ENCODE measurements at regions not wholly inside any gene's neighbourhood (a gene's known extent, or its start where the extent isn't known, plus 50 kb on each side); places are given as distances from the start of the nearest gene placed in this dataset.
"Not testable (repeated sequence)": the region's sequence is repeated elsewhere in the genome, so short reads cannot be mapped to it uniquely, and the experiment has no call there.

DNA sequence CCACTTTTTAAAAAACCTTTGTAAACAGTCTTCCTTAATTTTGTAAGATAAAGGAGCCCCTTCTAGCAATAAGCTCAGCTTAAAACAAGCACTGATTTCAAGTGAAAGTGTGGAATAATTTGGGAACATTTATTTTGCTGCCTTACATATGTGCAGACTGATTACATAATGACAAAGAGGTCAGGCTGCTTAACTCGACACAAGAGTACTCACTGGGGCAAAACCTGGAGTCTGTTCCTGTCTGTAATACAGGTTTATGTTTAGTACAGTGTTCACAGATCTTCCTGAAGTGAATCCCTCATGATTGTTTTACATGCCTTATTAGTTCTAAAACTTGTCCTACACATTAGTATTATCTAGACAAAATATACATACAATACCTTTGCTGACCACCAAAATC is 609.8 kb downstream of the LMO7 start:
- Histone ChIP-seq H3K9me3 (no peaks in the 10 kb centered on the region), H3K36me3 (ENCODE audit: low read depth, missing control alignments) (no peaks in the 10 kb centered on the region), H3K4me1 (no peaks in the 10 kb centered on the region), H3K4me3 (no peak overlapping the region), H3K27ac (no peak overlapping the region), H3K27me3 (no peaks in the 10 kb centered on the region)
- intact Hi-C loops (cut with DNase I; ENCODE audit: low total_unique reads) = no loop called here
- TF ChIP-seq, protein P1, sequence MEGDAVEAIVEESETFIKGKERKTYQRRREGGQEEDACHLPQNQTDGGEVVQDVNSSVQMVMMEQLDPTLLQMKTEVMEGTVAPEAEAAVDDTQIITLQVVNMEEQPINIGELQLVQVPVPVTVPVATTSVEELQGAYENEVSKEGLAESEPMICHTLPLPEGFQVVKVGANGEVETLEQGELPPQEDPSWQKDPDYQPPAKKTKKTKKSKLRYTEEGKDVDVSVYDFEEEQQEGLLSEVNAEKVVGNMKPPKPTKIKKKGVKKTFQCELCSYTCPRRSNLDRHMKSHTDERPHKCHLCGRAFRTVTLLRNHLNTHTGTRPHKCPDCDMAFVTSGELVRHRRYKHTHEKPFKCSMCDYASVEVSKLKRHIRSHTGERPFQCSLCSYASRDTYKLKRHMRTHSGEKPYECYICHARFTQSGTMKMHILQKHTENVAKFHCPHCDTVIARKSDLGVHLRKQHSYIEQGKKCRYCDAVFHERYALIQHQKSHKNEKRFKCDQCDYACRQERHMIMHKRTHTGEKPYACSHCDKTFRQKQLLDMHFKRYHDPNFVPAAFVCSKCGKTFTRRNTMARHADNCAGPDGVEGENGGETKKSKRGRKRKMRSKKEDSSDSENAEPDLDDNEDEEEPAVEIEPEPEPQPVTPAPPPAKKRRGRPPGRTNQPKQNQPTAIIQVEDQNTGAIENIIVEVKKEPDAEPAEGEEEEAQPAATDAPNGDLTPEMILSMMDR (IDR thresholded peaks at IDR 0.05) = no peak
- no peak for TF ChIP-seq POLR2A (IDR thresholded peaks at IDR 0.05)
- DNase-seq = no peak
- 64 to 72% methylated on average over 1 of the region's 1 CpG for WGBS, 2 donors

DNA sequence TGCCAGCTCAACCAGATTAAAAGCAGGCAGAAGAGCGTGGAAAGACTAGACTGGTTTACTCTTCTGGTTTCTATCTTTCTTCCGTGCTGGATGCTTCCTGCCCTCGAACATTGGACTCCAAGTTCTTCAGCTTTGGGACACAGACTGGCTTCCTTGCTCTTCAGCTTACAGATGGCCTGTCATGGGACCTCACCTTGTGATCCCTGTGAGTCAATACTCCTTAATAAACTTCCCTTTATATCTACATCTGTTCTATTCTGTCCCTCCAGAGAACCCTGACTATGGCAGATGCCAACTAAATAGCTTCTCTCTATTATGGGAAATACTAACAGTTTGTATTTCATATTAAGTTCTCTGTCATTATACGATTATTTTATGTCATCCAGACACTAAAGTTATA is 609.1 kb downstream of the LMO7 start:
- H3K9me3 ChIP-seq = no peaks in the 10 kb centered on the region
- intact Hi-C loops (cut with DNase I; ENCODE audit: low total_unique reads) = no loop called here
- no peak for DNase-seq
- H3K4me1 ChIP-seq = no peaks in the 10 kb centered on the region
- no peaks in the 10 kb centered on the region for H3K27me3 ChIP-seq
- H3K36me3 ChIP-seq (ENCODE audit: low read depth, missing control alignments) = no peaks in the 10 kb centered on the region
- no peak overlapping the region for H3K27ac ChIP-seq
- H3K4me3 ChIP-seq = no peak overlapping the region
- WGBS, 2 donors = 57 to 72% methylated on average over 4 of the region's 4 CpGs
- no peak for TF ChIP-seq POLR2A (IDR thresholded peaks at IDR 0.05)
- TF ChIP-seq, protein P1 (IDR thresholded peaks at IDR 0.05) = no peak

DNA sequence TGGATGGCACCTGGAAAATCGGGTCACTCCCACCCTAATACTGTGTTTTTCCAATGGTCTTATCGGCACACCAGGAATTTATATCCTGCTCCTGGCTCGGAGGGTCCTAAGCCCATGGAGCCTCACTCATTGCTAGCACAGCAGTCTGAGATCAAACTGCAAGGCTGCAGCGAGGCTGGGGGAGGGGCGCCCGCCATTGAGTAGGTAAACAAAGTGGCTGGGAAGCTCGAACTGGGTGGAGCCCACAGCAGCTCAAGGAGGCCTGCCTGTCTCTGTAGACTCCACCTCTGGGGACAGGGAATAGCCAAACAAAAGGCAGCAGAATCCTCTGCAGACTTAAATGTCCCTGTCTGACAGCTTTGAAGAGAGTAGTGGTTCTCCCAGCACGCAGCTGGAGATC is 607.0 kb downstream of the LMO7 start:
- intact Hi-C loops (cut with DNase I; ENCODE audit: low total_unique reads); H3K9me3 ChIP-seq; H3K4me3 ChIP-seq; DNase-seq; H3K27ac ChIP-seq; H3K27me3 ChIP-seq; H3K4me1 ChIP-seq; H3K36me3 ChIP-seq (ENCODE audit: low read depth, missing control alignments): not testable (repeated sequence)
- 51 to 83% methylated on average over 5 to 8 of the region's 8 CpGs for WGBS, 2 donors

- whole genome bisulfite sequencing, 2 donors = 86 to 92% methylated on average over 4 of the region's 4 CpGs
- TF ChIP-seq POLR2A (IDR thresholded peaks at IDR 0.05) = no peak
- TF ChIP-seq, protein P1 (IDR thresholded peaks at IDR 0.05) = no peak
- intact Hi-C loops (cut with DNase I; ENCODE audit: low total_unique reads) = no loop called here
- Histone ChIP-seq H3K36me3 (ENCODE audit: low read depth, missing control alignments) (no peaks in the 10 kb centered on the region), H3K4me3 (no peak overlapping the region), H3K4me1 (no peaks in the 10 kb centered on the region), H3K9me3 (no peaks in the 10 kb centered on the region), H3K27ac (no peak overlapping the region), H3K27me3 (no peaks in the 10 kb centered on the region)
- DNase-seq = no peak
These were observed 603.0 kb downstream of the LMO7 start for GRCh38 chr13:76239031-76239680.

DNA sequence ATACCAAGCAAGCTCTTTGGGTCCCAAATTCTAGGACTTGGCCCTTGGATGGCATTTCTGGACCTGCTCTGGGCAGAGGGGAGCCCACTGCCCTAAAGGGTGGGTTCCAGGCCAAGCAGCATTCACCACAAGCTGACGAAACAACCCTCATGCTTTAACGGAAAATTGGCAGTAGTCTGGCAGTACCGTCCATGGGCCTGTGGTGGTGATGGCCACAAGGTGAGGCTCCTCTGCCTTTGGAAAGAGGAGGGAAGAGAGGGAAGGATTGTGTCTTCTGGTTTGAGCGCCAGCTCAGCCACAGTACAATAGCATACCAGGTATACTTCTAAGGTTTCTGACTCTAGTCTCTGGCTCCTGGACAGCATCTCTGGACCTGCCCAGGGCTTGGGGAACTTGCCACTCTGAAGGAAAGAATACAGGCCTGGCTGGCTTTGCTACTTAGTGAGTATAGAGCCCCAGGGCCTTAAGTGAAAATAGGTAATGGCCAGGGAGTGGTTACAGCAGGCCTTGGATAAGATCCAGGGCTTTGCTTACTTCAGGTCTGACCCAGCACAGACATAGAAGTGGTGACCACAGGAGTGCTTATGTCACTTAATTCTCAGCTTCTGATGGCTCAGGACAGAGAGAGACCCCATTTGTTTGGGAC is 595.5 kb downstream of the LMO7 start:
- Histone ChIP-seq H3K9me3 (no peaks in the 10 kb centered on the region), H3K27me3 (no peaks in the 10 kb centered on the region), H3K4me1 (no peaks in the 10 kb centered on the region), H3K27ac (no peak overlapping the region), H3K36me3 (ENCODE audit: low read depth, missing control alignments) (no peaks in the 10 kb centered on the region), H3K4me3 (no peak overlapping the region)
- 97 to 98% methylated on average over 4 of the region's 4 CpGs for WGBS, 2 donors
- intact Hi-C loops (cut with DNase I; ENCODE audit: low total_unique reads) = no loop called here
- DNase-seq = no peak
- TF ChIP-seq, protein P1 (IDR thresholded peaks at IDR 0.05) = no peak
- no peak for TF ChIP-seq POLR2A (IDR thresholded peaks at IDR 0.05)

Measured in testis (tissue), 2 donors.